ENCODE measurements at regions not wholly inside any gene's neighbourhood (a gene's known extent, or its start where the extent isn't known, plus 50 kb on each side); places are given as distances from the start of the nearest gene placed in this dataset.

DNA sequence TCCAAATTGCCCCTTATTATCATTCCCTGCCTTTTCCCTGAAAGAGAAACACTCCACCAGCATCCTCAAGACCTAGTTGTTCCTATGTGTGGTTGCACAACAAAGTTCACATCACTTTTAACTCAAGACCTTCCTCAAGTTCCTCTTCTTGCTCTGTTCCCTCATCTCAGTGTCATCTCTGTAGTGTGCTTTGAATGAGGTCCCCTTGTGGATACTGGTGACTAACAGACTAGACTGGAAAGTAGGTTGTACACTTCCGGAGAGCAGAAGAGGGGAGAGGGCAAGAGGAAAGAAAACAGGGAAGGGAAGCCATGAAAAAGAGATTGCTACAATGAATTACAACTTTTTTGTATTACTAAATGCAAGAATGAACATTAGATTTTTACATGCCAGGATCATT lies 853.8 kb downstream of the USP25 start:
- in situ Hi-C loops (cut with MboI; ENCODE audit: low sequenced_read_pairs in 4 of 4), result loop anchor here in 2 of 4 donors (10.0 to 25.0 kb wide), 5 partner anchors 49 to 496 kb away; no protein-coding TSS in a partner anchor
- ATAC-seq, result no peak
- no peak for DNase-seq
- Histone ChIP-seq H3K27me3 (no peaks in the 10 kb centered on the region), H3K9me3 (no peaks in the 10 kb centered on the region), H3K36me3 (no peaks in the 10 kb centered on the region), H3K4me3 (no peak overlapping the region), H3K4me1 (peaks cover 21 to 42% of the 10 kb centered on the region in 2 donors), H3K27ac (no peak overlapping the region)
- no peak for TF ChIP-seq POLR2A (IDR thresholded peaks at IDR 0.05)
- no peak for TF ChIP-seq CTCF (IDR thresholded peaks at IDR 0.05 in 4 of 5, conservative IDR thresholded peaks at IDR 0.05 in 1 of 5)
- intact Hi-C loops (cut with DNase I; ENCODE audit: low total_unique reads), result loop anchor here (10.0 kb wide), 1 partner anchor 269 kb away; no protein-coding TSS in a partner anchor

- DNase-seq (no peak), ATAC-seq (no peak)
- Histone ChIP-seq H3K36me3 (no peaks in the 10 kb centered on the region), H3K27ac (peak overlapping the region in 2 of 4 donors; percentile 31 to 74), H3K27me3 (no peaks in the 10 kb centered on the region), H3K4me3 (no peak overlapping the region), H3K4me1 (peaks cover 13 to 30% of the 10 kb centered on the region in 2 donors), H3K9me3 (no peaks in the 10 kb centered on the region)
- TF ChIP-seq CTCF (IDR thresholded peaks at IDR 0.05 in 4 of 5, conservative IDR thresholded peaks at IDR 0.05 in 1 of 5) (no peak), POLR2A (IDR thresholded peaks at IDR 0.05) (no peak)
- in situ Hi-C loops (cut with MboI; ENCODE audit: low sequenced_read_pairs in 4 of 4), result loop anchor here in 2 of 4 donors (10.0 to 25.0 kb wide), 5 partner anchors 50 to 497 kb away; no protein-coding TSS in a partner anchor
- intact Hi-C loops (cut with DNase I; ENCODE audit: low total_unique reads), result loop anchor here (5.0 to 10.0 kb wide), 2 partner anchors 162 to 270 kb away; no protein-coding TSS in a partner anchor
These were observed 855.0 kb downstream of the USP25 start for GRCh38 chr21:16584756-16585155.

- ATAC-seq (no peak), DNase-seq (no peak)
- Histone ChIP-seq H3K27ac (peak overlapping the region; percentile 74 to 80 (median 80)), H3K36me3 (no peaks in the 10 kb centered on the region), H3K27me3 (no peaks in the 10 kb centered on the region), H3K4me1 (peaks cover 13 to 20% of the 10 kb centered on the region in 2 donors), H3K9me3 (no peaks in the 10 kb centered on the region), H3K4me3 (no peak overlapping the region)
- in situ Hi-C loops (cut with MboI; ENCODE audit: low sequenced_read_pairs in 4 of 4), result loop anchor here in 2 of 4 donors (10.0 to 25.0 kb wide), 5 partner anchors 51 to 499 kb away; no protein-coding TSS in a partner anchor
- intact Hi-C loops (cut with DNase I; ENCODE audit: low total_unique reads), result loop anchor here (2.0 to 10.0 kb wide), 3 partner anchors 49 to 271 kb away; no protein-coding TSS in a partner anchor
- TF ChIP-seq POLR2A (IDR thresholded peaks at IDR 0.05), result no peak
- no peak for TF ChIP-seq CTCF (IDR thresholded peaks at IDR 0.05 in 4 of 5, conservative IDR thresholded peaks at IDR 0.05 in 1 of 5)
These were observed 856.1 kb downstream of the USP25 start for GRCh38 chr21:16585896-16586295.

DNA sequence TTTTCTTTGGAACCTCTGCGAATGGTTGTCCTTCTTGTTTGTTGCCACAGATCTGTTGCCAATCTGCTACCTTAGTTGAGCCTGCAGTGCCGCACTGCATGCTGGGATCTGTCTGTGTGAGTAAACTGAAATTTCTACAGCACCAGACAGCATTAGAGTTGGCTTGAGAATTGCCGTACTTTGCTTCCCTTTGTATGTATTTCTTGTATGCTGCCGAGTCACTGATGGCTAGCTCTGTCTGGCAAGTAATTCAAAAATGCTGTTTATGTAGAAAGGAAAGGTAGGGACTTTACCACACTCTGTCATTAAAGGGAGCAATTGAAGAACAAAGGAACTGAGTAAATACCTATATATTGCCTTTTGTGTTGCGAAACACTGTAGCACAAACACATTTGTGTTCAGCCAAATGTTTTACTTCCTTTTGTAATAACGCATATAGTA lies 857.4 kb downstream of the USP25 start:
- TF ChIP-seq CTCF (IDR thresholded peaks at IDR 0.05 in 4 of 5, conservative IDR thresholded peaks at IDR 0.05 in 1 of 5), result no peak
- TF ChIP-seq POLR2A (IDR thresholded peaks at IDR 0.05), result no peak
- Histone ChIP-seq H3K4me3 (peak overlapping the region; percentile 27 to 55 (median 50)), H3K27ac (peak overlapping the region; percentile 74 to 80 (median 80)), H3K36me3 (no peaks in the 10 kb centered on the region), H3K27me3 (no peaks in the 10 kb centered on the region), H3K4me1 (peaks cover 13 to 18% of the 10 kb centered on the region in 2 donors), H3K9me3 (no peaks in the 10 kb centered on the region)
- intact Hi-C loops (cut with DNase I; ENCODE audit: low total_unique reads), result loop anchor here (2.0 to 10.0 kb wide), 3 partner anchors 50 to 272 kb away; no protein-coding TSS in a partner anchor
- ATAC-seq (peak; percentile 84 to 89), DNase-seq (peak; percentile 59 to 77)
- in situ Hi-C loops (cut with MboI; ENCODE audit: low sequenced_read_pairs in 4 of 4), result loop anchor here in 2 of 4 donors (10.0 to 25.0 kb wide), 5 partner anchors 52 to 500 kb away; no protein-coding TSS in a partner anchor

All from gastrocnemius medialis (tissue), 4 donors.